H1 (cell line): ENCODE measurements at regions not wholly inside any gene's neighbourhood (a gene's known extent, or its start where the extent isn't known, plus 50 kb on each side); places are given as distances from the start of the nearest gene placed in this dataset.

Experiments used
- POLR2A ChIP-seq, 2 experiments: IDR thresholded peaks; 1 replicate in 1 of 2; 2 replicates in 1 of 2; pipeline ENCODE4 v1.6.1; 2011; ENCODE audit warnings: low read depth in 2 of 2, low read length in 2 of 2, mild to moderate bottlenecking in 2 of 2; ENCODE audit errors: control extremely low read depth in 1 of 2

DNA sequence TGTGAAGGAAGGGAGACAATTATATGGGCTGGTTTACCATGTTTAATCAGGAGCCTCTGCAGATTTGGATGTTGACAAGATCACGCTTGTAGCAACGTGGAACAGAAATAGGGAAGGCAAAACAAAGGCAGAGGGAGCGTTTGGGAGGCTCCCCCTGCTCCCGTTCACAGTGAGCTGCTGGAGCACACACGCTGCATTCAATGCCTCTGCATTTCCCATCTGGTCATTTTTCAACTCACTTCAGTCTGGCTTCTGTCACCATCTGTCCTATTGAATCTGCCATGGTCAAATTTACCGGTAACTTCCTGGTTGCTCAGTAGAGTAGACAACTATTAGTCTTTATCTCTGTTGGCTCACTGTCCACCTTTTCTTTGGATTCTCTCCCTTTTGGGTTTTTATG, 91.0 kb downstream of the NHLRC3 start (continued):
- TF ChIP-seq POLR2A (IDR thresholded peaks at IDR 0.05; ENCODE audit: control extremely low read depth in 1 of 2, low read depth in 2 of 2, low read length in 2 of 2) = no peak
